HG03280 (cell line): ENCODE measurements at regions not wholly inside any gene's neighbourhood (a gene's known extent, or its start where the extent isn't known, plus 50 kb on each side); places are given as distances from the start of the nearest gene placed in this dataset.

Source experiments
- ATAC-seq: cut with Tn5 transposase; IDR thresholded peaks from one replicate; pipeline ENCODE4 v1.9.1; 2021; ENCODE audit warnings: mild to moderate bottlenecking, moderate library complexity; ENCODE audit not compliant: unreplicated experiment

DNA sequence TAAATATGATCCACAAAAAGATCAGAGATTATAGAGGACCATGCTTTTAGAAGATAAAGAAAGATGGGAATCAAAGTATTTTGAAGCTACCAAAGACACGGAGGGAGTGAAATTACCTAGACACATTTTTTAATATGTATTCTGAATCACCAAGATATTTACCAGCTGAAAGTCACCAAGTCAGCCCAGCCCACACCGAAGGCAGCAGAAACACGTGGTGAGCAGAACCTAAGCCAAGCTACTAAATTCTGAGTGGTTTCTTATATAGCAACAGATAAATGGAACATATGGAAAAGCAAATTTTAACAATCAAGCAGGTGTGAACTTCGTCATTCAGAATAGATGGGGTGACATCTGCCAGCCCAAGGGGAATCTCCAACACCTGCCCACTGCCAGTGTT lies 134.7 kb upstream of the AKR1E2 start:
- ATAC-seq: no peak

GRCh38 chr10:4688601-4689000 lies 137.4 kb upstream of the AKR1E2 start:
- ATAC-seq: no peak

GRCh38 chr10:4688168-4688567 lies 137.8 kb upstream of the AKR1E2 start:
- ATAC-seq: no peak

GRCh38 chr10:4687397-4687796 lies 138.6 kb upstream of the AKR1E2 start:
- ATAC-seq: no peak

- no peak for ATAC-seq
These were observed 139.4 kb upstream of the AKR1E2 start for GRCh38 chr10:4686644-4686996.

DNA sequence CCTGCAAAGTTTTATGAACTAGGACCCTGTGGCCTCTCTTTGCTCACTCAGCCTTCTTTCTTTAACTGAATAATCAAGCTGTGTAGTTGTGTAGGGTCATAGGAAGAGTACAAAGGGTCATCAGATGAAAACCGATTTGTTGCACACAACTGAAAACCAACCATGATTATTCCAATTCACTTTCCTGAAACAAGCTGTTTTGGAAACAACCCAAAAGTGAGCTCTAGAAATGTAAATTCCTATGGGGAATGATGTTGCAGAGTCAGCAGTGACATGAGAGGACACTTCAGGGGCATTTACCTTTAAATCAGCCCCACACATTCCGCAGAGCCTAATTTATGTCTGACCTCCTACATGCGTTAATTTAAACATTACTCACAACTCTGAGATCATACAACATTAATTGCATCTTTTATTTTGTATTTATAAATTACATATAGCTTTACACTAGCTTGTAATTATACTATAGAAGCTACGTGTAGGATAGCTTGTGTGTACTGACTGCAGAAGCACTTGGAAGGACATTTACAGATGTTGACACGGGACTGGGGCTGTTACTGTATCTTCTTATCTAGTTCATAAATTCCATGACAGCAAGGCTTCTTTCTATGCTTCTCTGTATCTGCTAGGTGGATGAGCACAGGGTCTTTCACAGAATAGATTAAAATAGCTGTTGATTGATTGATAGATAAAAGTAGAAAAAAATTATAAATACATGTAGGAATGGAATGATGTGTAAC lies 139.9 kb upstream of the AKR1E2 start:
- no peak for ATAC-seq

DNA sequence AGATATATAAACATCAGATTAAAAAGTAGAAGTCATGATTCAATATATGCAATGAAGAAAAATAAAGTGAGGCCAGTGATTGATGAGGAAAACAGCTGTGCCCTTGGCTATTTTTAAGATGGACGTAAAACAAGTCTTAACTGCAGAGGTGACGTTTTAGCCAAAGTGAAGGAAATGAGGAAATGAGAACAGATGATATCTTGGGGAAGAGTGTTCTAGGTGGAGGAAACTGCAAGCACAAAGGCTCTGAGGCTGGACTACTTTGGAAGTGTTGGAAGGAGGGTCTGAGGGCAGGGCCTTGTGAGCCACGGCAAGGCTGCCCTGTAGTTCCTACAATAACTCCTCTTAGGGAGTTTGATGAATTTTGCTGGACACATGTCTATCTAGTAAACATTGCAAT lies 140.5 kb upstream of the AKR1E2 start:
- no peak for ATAC-seq

DNA sequence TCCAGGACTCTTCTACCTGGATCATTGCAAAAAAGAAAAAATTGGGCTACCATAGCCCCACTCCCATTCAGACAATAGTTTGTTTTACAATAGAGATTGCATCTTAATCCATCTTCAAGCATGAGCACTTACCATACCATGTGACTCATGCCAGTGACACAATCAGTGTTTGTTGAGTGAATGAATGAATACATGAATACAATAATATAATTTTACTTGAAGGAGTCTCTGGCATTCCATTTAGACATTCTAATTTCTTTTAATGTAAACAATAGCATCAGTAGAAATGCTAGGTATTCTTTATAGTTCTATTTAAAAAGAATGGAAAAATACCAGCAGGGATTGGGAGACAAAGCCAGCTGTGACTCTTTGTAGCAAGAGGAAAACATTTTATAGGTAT lies 141.6 kb upstream of the AKR1E2 start:
- no peak for ATAC-seq

DNA sequence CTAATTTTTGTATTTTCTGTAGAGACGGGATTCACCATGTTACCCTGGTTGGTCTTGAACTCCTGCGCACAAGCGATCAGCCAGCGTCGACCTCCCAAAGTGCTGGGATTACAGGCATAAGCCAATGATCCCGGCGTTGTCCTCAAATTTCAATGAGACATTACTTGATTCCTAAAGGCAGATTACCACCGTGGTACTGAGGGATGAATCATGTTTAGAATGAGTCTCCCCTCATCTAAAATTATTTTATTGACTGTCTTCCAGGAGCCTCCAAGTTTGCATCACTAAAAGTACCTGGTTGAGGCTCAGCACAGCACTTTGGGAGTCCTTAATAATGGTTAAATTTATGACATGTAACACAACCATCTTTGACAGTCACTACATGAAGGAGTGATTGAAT lies 142.2 kb upstream of the AKR1E2 start:
- ATAC-seq: no peak

DNA sequence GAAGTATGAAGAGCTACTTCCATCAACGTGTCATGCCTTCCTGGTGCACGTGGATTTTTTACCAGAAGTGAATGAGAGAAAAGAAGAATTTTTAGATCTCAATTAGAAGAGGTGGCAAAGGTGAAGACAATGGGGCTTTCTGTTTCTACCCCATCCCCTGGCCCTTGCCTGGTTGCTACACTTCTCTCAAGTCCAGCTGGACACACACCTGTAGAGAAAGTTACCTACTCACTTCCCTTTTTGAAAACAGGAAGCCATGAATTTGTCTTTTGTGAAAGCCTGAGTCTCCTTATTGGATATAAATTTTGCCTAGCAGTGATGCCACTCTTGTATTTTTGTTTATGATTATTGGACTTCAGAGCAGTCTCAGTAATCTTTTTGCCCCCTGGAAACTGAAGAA lies 142.9 kb upstream of the AKR1E2 start:
- ATAC-seq: no peak

GRCh38 chr10:4678951-4679671 lies 146.9 kb upstream of the AKR1E2 start:
- no peak for ATAC-seq

DNA sequence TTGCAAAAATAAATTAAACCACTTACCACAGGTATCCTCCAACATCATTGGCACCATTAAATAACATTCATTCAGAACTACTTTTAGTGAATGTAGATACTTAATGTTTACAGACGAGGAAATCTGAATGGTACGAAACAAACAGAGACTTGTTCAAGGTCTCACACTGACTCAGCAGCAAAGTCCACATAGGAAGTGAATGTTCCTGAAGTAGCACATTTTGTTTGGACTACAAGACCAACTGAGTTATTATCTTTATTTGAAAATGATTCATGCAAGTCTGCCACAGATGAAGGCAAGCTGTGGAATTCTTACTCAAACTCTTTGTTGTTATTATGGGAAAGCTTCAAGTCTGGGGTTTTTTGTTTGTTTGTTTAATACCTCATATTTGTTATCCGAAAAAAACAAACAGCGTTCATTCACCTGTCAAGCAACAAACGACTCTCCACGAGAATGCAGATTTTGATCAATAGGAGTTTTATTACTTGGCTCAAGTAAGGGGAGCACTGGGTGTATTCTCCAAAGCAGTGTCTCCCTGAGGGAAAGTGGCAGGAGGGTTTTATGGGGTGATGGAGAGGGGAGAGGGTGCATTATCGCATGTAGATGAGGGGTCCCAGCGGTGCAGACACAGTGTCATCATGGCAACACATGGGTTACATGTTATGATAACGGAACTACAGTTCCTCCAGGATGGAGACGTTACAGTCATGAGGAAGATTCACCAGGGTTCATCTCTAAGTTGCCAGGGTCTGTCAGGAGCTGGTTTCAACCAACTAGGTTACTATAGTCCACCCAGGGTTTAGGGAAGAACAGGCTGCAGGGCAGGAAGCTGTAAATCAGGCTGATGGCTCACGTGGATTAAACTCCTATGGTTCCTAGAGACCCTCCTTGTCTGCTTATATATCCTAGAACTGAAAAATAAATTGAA lies 147.7 kb upstream of the AKR1E2 start:
- no peak for ATAC-seq

GRCh38 chr10:4677296-4678021 lies 148.5 kb upstream of the AKR1E2 start:
- no peak for ATAC-seq

- no peak for ATAC-seq
These were observed 149.4 kb upstream of the AKR1E2 start for GRCh38 chr10:4676566-4676965.

GRCh38 chr10:4675808-4676207 lies 150.2 kb upstream of the AKR1E2 start:
- no peak for ATAC-seq

DNA sequence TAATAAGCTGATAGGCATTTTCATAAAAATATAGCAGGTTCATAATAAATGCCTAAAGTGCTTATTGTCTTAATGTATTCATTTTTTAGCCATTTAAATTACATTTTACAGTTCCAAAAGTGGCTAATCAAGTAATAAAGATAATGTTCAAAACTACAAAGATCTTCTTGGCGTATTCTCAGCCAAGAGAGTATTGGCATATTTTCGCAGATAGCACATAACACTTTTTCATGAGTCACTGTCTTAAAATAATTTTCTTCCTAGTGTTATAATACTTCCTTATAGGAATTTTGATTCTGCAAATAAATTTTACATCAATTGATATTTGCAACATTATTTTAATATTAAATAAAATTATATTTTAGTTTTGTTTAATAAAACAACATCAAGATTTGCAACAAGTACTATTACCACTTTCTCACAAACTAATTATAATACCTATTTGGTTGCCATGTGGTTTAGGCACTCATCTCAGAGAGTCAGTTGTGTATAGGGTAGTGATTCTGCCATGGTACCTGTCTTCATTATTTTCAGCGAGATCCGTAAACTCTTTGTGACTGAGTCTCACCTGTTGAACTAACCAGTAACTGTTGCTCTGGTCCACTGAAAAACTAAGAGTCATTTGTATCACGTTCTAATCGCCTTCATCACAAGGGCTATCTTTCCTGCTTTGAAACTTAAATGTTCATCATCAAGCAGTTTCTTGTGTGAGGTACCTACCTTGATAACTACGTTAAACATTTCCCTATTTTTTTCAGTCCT lies 152.5 kb upstream of the AKR1E2 start:
- no peak for ATAC-seq

DNA sequence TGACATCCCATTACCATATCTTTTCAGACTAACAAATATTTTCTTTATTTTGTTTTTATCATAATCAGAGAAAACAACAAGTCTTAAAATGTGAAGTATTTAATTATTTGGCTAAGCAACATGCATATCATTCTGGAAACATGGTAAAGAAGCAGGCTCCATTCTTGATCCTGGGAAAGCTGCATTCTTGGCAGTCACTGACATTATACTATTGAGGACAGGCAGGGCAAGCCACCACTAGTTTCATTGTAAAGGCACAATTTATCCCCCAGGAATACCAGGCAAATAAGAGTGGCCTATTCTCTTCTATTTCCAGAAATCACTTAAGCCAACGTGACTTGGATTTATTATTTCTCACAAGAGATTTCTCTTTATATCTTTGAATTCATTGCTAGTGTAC lies 153.8 kb upstream of the AKR1E2 start:
- ATAC-seq: no peak

GRCh38 chr10:4671451-4672145 lies 154.4 kb upstream of the AKR1E2 start:
- no peak for ATAC-seq

GRCh38 chr10:4670737-4671136 lies 155.3 kb upstream of the AKR1E2 start:
- no peak for ATAC-seq

DNA sequence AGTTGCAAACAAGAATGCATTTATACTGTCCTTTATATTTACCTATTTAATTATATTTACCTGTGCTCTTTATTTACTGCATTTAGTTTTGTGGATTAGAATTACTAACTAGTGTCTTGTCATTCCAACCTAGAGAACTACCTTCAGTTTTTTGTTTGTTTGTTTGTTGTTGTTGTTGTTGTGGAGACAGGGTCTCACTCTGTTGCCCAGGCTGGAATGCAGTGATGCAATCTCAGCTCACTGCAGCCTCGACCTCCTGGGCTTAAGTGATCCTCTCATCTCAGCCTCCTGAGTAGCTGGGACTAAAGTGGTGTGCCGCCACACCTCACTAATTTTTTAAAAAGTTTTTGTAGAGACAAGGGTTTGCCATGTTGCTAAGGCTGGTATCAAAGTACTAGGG lies 156.4 kb upstream of the AKR1E2 start:
- ATAC-seq: no peak
